SK-N-DZ (cell line): ENCODE measurements at regions not wholly inside any gene's neighbourhood (a gene's known extent, or its start where the extent isn't known, plus 50 kb on each side); places are given as distances from the start of the nearest gene placed in this dataset.
"Not testable (repeated sequence)": the region's sequence is repeated elsewhere in the genome, so short reads cannot be mapped to it uniquely, and the experiment has no call there.

ENCODE experiments used
- DNase-seq: peaks from one replicate; pipeline ENCODE4 v3.0.0-alpha.2; 2015; ENCODE audit warnings: low spot score

GRCh38 chr6:134612128-134612527, 294.2 kb upstream of the SGK1 start:
- DNase-seq = not testable (repeated sequence)

GRCh38 chr6:134610411-134610810, 292.5 kb upstream of the SGK1 start:
- DNase-seq = no peak

GRCh38 chr6:134609716-134610261, 291.9 kb upstream of the SGK1 start:
- no peak for DNase-seq

- DNase-seq = no peak
These were observed 289.5 kb upstream of the SGK1 start for GRCh38 chr6:134607411-134607810.

GRCh38 chr6:134605034-134605433, 287.1 kb upstream of the SGK1 start:
- DNase-seq = no peak

GRCh38 chr6:134604014-134604676, 286.2 kb upstream of the SGK1 start:
- no peak for DNase-seq

GRCh38 chr6:134603561-134603960, 285.6 kb upstream of the SGK1 start:
- DNase-seq = no peak

- DNase-seq = no peak
These were observed 284.2 kb upstream of the SGK1 start for GRCh38 chr6:134602123-134602522.

- no peak for DNase-seq
These were observed 282.8 kb upstream of the SGK1 start for GRCh38 chr6:134600671-134601070.

- no peak for DNase-seq
These were observed 281.2 kb upstream of the SGK1 start for GRCh38 chr6:134599079-134599478.

- no peak for DNase-seq
These were observed 278.3 kb upstream of the SGK1 start for GRCh38 chr6:134596191-134596590.

- no peak for DNase-seq
These were observed 277.0 kb upstream of the SGK1 start for GRCh38 chr6:134594881-134595280.

GRCh38 chr6:134593887-134594286, 276.0 kb upstream of the SGK1 start:
- no peak for DNase-seq

- no peak for DNase-seq
These were observed 275.5 kb upstream of the SGK1 start for GRCh38 chr6:134593442-134593841.

GRCh38 chr6:134593024-134593423, 275.1 kb upstream of the SGK1 start:
- DNase-seq = no peak

GRCh38 chr6:134590449-134590848, 272.5 kb upstream of the SGK1 start:
- no peak for DNase-seq

- no peak for DNase-seq
These were observed 272.1 kb upstream of the SGK1 start for GRCh38 chr6:134590004-134590403.

- DNase-seq = no peak
These were observed 271.6 kb upstream of the SGK1 start for GRCh38 chr6:134589512-134589911.

- DNase-seq = no peak
These were observed 270.4 kb upstream of the SGK1 start for GRCh38 chr6:134588267-134588666.

GRCh38 chr6:134585517-134585873, 267.6 kb upstream of the SGK1 start:
- DNase-seq = no peak

GRCh38 chr6:134584847-134585516, 267.1 kb upstream of the SGK1 start:
- DNase-seq = no peak

- no peak for DNase-seq
These were observed 260.1 kb upstream of the SGK1 start for GRCh38 chr6:134577998-134578397.

GRCh38 chr6:134575221-134575620, 257.3 kb upstream of the SGK1 start:
- DNase-seq = no peak
